Neural crest cell (in vitro differentiated cells): ENCODE measurements at regions not wholly inside any gene's neighbourhood (a gene's known extent, or its start where the extent isn't known, plus 50 kb on each side); places are given as distances from the start of the nearest gene placed in this dataset.

Experiments used
- DNase-seq: peaks from one replicate; pipeline ENCODE4 v3.0.0; 2021; ENCODE audit warnings: low read depth, mixed read lengths, low spot score
- H3K27ac Mint-ChIP-seq: one replicate; pipeline ENCODE4 v1.8.0; 2021; ENCODE audit warnings: mild to moderate bottlenecking, mixed read lengths; ENCODE audit not compliant: unreplicated experiment
- H3K27me3 Mint-ChIP-seq: 2 replicates; pipeline ENCODE4 v1.8.0; 2021; ENCODE audit warnings: low read depth, mild to moderate bottlenecking, mixed read lengths
- H3K36me3 Mint-ChIP-seq: 2 replicates; pipeline ENCODE4 v1.8.0; 2021; ENCODE audit warnings: low read depth, mild to moderate bottlenecking, mixed read lengths
- H3K4me1 Mint-ChIP-seq: 2 replicates; pipeline ENCODE4 v1.8.0; 2021; ENCODE audit warnings: mixed read lengths
- H3K4me3 Mint-ChIP-seq: one replicate; pipeline ENCODE4 v1.8.0; 2021; ENCODE audit warnings: mild to moderate bottlenecking, mixed read lengths
- H3K9me3 Mint-ChIP-seq: 2 replicates; pipeline ENCODE4 v1.8.0; 2021; ENCODE audit warnings: mixed read lengths
- CTCF ChIP-seq: fragments of 200-600 bp; sonication (generic); conservative IDR thresholded peaks from 2 replicates; pipeline ENCODE4 v1.5.0; 2021; ENCODE audit warnings: antibody characterized with exemption, mild to moderate bottlenecking

GRCh38 chr5:159746707-159747106 lies 169.6 kb upstream of the ADRA1B start:
- TF ChIP-seq CTCF, result no peak
- Mint-ChIP-seq H3K4me1 (no peaks in the 10 kb centered on the region), H3K27me3 (no peaks in the 10 kb centered on the region), H3K4me3 (no peak overlapping the region), H3K9me3 (peaks cover 2% of the 10 kb centered on the region), H3K27ac (peak overlapping the region; percentile 44), H3K36me3 (peaks cover 2% of the 10 kb centered on the region)
- no peak for DNase-seq

- Mint-ChIP-seq H3K27ac (no peak overlapping the region), H3K9me3 (peaks cover 6% of the 10 kb centered on the region), H3K27me3 (no peaks in the 10 kb centered on the region), H3K4me3 (no peak overlapping the region), H3K4me1 (no peaks in the 10 kb centered on the region), H3K36me3 (peaks cover 2% of the 10 kb centered on the region)
- DNase-seq, result no peak
- TF ChIP-seq CTCF, result no peak
Observed at GRCh38 chr5:159749146-159749545, 167.1 kb upstream of the ADRA1B start.

- TF ChIP-seq CTCF, result no peak
- no peaks in the 10 kb centered on the region for H3K27me3 Mint-ChIP-seq
- peaks cover 4% of the 10 kb centered on the region for H3K9me3 Mint-ChIP-seq
- no peaks in the 10 kb centered on the region for H3K4me1 Mint-ChIP-seq
- H3K36me3 Mint-ChIP-seq, result no peaks in the 10 kb centered on the region
- no peak overlapping the region for H3K4me3 Mint-ChIP-seq
- no peak for DNase-seq
- no peak overlapping the region for H3K27ac Mint-ChIP-seq
Observed at GRCh38 chr5:159750226-159750625, 166.1 kb upstream of the ADRA1B start.

- TF ChIP-seq CTCF, result no peak
- no peak overlapping the region for H3K27ac Mint-ChIP-seq
- DNase-seq, result no peak
- H3K9me3 Mint-ChIP-seq, result peaks cover 4% of the 10 kb centered on the region
- H3K27me3 Mint-ChIP-seq, result no peaks in the 10 kb centered on the region
- H3K4me3 Mint-ChIP-seq, result no peak overlapping the region
- H3K4me1 Mint-ChIP-seq, result no peaks in the 10 kb centered on the region
- H3K36me3 Mint-ChIP-seq, result no peaks in the 10 kb centered on the region
Observed at GRCh38 chr5:159751459-159751858, 164.8 kb upstream of the ADRA1B start.

- DNase-seq, result no peak
- TF ChIP-seq CTCF, result no peak
- Mint-ChIP-seq H3K4me3 (no peak overlapping the region), H3K36me3 (no peaks in the 10 kb centered on the region), H3K27me3 (no peaks in the 10 kb centered on the region), H3K27ac (no peak overlapping the region), H3K9me3 (peaks cover 4% of the 10 kb centered on the region), H3K4me1 (no peaks in the 10 kb centered on the region)
Observed at GRCh38 chr5:159752622-159753275, 163.5 kb upstream of the ADRA1B start.
